ENCODE measurements at regions not wholly inside any gene's neighbourhood (a gene's known extent, or its start where the extent isn't known, plus 50 kb on each side); places are given as distances from the start of the nearest gene placed in this dataset.

DNA sequence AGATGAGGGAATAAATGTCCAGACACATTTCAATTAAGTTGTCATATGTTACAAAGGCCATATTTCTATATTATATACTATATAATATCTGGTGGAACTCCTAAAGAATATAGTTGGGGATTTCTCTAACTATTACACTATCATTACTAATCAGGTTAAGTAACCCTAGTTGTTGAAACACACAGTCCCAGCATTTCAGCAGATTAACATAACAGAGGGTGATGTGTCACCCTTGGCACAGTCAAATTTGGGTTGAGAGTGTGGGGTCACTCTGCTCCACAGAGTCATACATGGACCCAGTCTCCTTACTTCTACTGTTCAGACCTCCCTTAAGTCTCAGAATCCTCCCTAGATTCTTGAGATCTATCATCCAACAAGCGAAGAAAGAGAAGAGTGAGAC, 496.4 kb upstream of the MDFIC2 start:
- DNase-seq (ENCODE audit: low read depth), result no peak
- in situ Hi-C loops (cut with HindIII; ENCODE audit: low pct_unique_long_range_greater_than_20kb, low sequenced_read_pairs), result no loop called here

DNA sequence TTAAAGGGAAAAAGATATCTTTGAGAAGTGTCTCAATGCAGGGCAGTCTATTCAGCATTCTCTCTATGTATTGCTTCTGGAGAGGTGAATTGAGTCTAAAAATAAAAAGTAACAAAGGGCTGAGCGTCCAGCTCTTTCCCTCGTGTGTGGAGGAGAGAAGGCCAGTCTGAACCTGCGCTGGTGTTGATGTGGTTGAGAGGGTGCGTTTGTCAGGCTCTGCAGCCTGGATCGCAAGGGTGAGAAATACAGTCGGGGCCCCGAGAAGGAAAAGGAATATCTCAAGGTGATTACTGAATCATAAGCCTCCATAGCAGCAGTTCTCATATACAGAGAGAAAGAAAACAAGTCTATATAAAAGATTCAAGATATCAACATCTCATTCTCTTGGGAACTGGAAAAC, 494.1 kb upstream of the MDFIC2 start:
- in situ Hi-C loops (cut with HindIII; ENCODE audit: low pct_unique_long_range_greater_than_20kb, low sequenced_read_pairs), result no loop called here

DNA sequence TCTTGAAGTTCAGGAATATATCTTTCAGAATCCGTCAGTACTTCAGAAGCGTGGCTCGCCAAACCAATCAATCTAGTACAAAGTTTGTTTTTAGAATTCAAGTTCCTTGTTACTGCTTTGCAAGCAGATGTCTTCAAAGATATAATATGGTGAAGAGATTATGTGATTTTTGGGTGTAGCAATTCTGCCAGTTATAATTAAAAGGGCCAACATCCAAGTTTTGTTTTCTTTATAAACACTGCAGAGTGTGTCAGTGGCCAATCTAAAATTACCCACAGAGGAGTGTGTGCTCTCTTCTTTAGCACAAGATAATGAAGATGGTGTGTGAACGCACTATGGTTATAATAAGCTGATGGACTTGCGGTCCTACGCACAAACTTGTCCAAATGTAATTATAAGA, 493.6 kb upstream of the MDFIC2 start:
- in situ Hi-C loops (cut with HindIII; ENCODE audit: low pct_unique_long_range_greater_than_20kb, low sequenced_read_pairs), result no loop called here
- DNase-seq (ENCODE audit: low read depth), result no peak

More for the DNA sequence above, 494.1 kb upstream of the MDFIC2 start:
- no peak for DNase-seq (ENCODE audit: low read depth)

DNA sequence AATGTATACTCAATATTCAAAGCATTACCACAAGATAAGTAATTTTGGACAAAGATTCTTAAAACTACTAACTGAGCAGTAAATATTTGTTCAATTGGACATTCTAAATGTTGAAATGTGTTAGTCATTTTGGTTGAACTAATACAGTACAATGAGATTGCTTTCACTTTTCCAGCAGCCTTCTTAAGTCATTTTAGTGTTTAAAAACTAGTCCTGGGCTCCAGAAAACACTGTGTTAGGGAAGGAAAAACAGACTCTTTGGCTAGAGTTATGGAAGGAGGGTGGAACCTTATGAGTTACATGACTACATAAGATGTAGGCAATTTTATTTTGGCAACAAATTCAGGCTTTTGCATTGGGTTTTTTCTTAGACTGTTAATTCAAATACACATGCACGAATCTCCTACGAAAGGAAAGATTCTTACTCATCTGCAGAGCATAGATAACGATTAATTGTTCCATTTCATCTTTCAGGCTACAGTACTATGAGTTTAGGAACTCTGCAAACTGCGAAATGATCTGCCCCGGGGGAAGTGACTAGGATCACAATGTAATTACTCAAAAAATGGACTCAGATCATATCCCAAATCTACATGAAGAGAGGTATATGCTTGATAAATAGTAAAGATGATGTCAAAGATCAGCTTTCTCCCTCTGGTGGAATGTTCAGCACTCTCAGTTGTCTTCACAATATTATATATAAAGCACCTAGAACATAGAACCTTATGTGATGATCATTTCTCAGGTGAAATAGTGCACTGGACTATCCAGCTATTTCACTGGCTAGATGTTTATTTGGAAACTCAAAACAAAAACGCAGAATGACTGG, 492.8 kb upstream of the MDFIC2 start:
- in situ Hi-C loops (cut with HindIII; ENCODE audit: low pct_unique_long_range_greater_than_20kb, low sequenced_read_pairs), result no loop called here
- no peak for DNase-seq (ENCODE audit: low read depth)

DNA sequence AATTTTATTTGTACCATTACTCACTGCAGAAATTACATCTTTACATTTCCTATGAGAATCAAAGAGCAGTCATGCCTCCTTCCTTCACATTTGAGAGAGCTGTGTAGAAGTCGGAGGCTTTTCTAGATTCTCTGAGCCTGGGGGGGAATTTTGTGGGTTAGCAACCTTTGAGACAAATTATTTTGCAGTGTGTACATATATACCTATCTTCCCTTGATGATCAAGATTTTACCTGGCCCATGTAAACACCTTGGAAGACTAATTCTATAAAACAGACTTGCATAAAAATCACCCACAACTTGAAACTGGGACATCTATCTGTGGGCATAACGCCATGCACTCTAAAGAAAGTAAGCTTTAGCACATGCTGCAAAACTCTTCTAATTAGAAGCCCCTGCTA, 491.5 kb upstream of the MDFIC2 start:
- in situ Hi-C loops (cut with HindIII; ENCODE audit: low pct_unique_long_range_greater_than_20kb, low sequenced_read_pairs), result no loop called here
- DNase-seq (ENCODE audit: low read depth), result no peak

DNA sequence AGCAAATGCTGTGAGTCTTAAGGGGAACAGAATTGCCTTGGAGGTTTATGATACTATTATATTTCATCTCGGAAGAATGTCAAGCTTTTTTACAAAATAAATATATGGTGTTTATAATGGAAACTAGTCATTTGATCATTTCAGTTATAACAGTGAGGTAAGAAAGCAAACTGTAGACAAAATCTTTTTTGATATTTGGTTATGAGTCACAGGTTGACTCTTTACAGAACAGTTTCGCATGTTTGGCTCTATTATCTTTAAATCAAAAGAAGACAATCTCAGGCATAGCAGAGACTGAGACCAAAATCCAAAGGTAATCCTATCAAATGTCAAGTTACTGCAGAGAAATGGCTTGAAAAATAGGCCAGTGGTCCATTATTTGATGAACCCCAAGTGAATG, 490.9 kb upstream of the MDFIC2 start:
- in situ Hi-C loops (cut with HindIII; ENCODE audit: low pct_unique_long_range_greater_than_20kb, low sequenced_read_pairs), result no loop called here
- DNase-seq (ENCODE audit: low read depth), result no peak

DNA sequence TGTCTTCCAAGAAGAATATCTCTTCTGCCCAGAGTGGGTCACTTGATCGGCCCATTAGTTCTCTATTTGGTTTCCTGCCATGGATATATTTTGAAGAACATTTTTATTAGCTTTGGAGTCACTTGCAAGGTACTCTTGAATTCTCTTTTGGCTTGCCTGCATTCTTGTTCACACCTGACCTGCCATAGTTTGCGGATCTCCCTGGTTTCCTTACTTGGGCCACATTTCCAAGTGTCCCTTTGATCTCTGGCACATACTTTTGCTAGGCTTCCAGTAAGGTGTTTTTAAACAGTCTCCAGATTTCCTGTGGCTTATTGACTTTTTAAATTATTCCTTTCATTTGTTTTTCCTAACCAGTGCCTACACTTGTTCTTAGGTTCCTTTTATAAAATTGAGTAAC, 488.5 kb upstream of the MDFIC2 start:
- in situ Hi-C loops (cut with HindIII; ENCODE audit: low pct_unique_long_range_greater_than_20kb, low sequenced_read_pairs), result no loop called here

DNA sequence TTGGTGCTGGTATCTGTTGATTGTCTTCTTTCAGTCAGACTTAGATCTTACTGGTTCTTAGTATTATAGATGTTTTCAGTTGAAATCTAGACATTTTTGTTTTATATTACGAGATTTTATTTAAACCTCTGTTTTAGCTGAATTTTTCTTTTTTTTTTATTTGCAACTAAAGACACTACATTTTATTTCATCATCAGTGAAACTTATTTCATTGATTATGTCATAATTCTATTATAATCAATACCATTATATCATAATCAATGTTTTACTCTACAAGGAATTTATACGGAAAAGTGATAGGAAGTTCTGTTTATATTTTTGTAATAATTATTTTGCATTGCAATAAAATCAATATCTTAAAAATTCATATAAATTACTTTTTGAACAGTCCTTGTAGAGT, 477.4 kb upstream of the MDFIC2 start:
- DNase-seq (ENCODE audit: low read depth), result no peak
- in situ Hi-C loops (cut with HindIII; ENCODE audit: low pct_unique_long_range_greater_than_20kb, low sequenced_read_pairs), result no loop called here

More for the DNA sequence above, 488.5 kb upstream of the MDFIC2 start:
- DNase-seq (ENCODE audit: low read depth), result no peak

DNA sequence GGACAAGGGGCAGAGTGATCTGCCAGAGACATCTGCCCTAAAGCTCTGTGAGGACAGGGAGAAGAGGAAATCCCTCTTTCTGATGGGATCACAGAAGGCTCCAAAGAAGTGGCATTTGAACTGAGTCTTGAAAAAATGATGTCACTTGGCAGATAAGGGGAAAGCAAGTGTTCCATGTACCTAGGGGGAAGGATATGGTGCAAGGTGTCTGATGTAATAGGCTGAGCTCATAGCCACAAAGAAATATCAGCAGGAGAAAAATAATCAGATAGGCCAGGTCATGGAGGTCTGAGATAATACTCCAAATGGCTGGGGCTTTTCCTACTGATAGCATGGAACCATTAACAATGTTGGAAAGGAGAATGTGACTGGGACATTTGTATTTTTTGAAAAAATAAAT, 468.4 kb upstream of the MDFIC2 start:
- DNase-seq (ENCODE audit: low read depth), result no peak
- in situ Hi-C loops (cut with HindIII; ENCODE audit: low pct_unique_long_range_greater_than_20kb, low sequenced_read_pairs), result no loop called here

DNA sequence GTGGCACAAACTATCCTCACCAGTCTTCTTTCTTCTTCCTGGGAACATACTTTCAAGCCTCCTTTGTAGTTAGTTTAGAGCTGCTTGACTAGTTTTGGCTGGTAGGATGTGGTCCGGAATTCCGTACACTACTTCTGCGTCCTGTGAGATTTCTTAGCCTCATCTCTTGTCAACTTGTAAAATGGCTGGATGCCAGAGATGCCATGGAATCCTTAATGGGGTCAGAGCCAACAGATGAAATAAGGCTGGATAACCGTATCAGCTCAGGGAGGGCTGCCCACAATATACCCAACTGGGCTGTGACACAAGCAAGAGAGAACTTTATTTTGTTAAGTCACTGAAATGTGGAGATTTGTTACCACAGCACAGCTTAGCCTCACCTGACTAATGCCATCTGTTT, 466.9 kb upstream of the MDFIC2 start:
- no peak for DNase-seq (ENCODE audit: low read depth)
- in situ Hi-C loops (cut with HindIII; ENCODE audit: low pct_unique_long_range_greater_than_20kb, low sequenced_read_pairs), result no loop called here

DNA sequence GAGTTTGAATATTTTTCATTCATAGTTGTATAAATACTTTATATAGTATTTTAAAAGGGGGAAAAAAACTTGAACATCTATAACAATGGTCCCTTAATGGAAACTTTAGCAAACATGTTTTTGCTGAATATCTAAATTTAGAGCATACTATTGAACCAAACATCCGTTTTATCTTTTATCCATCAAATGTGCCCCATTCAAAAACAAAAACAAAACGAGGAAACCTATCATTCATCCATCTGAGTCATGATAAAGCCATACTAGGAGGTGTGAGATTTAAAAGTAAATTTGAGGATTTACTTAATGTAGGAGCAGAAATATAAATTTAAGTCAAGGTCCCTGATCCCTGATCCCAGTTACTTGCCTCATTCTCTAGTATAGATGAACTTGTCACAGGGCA, 463.6 kb upstream of the MDFIC2 start:
- no peak for DNase-seq (ENCODE audit: low read depth)
- in situ Hi-C loops (cut with HindIII; ENCODE audit: low pct_unique_long_range_greater_than_20kb, low sequenced_read_pairs), result no loop called here

DNA sequence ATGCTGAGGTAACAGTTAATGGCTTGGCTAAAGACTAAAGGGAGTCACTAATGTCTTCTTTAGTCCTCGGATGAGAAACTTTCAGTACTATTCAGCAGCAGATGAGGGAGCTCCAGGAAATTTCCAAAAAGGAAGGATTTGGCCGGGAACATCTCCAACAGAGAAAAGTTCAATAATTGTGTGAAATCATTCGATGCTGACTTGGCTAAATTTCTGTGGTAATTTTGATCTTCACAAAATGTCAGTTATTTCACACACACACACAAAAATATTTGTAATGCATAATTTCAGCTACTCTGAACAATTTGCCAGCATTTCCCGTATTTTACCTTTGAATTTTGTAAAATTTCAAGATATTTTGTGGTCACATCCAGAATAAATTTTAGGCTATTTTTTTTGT, 462.8 kb upstream of the MDFIC2 start:
- no peak for DNase-seq (ENCODE audit: low read depth)
- in situ Hi-C loops (cut with HindIII; ENCODE audit: low pct_unique_long_range_greater_than_20kb, low sequenced_read_pairs), result no loop called here

DNA sequence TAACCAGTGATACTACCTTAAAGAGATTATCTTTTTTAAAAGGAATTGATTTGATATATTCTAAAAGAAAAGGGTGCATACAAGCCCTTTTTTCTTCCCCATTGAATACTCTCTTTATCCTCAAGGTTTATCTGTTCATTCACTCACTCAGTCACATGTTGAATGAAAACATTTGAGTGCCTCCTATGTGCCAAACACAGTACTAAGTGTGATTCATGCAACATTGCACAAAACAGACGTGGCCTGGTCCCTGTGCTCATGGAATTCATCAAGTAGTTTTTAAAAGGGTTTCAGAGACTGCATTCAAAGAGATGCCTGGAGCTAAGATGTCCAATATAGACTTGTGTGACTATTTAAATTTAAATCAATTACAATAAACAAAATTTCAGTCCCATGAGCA, 462.2 kb upstream of the MDFIC2 start:
- no peak for DNase-seq (ENCODE audit: low read depth)
- in situ Hi-C loops (cut with HindIII; ENCODE audit: low pct_unique_long_range_greater_than_20kb, low sequenced_read_pairs), result no loop called here

DNA sequence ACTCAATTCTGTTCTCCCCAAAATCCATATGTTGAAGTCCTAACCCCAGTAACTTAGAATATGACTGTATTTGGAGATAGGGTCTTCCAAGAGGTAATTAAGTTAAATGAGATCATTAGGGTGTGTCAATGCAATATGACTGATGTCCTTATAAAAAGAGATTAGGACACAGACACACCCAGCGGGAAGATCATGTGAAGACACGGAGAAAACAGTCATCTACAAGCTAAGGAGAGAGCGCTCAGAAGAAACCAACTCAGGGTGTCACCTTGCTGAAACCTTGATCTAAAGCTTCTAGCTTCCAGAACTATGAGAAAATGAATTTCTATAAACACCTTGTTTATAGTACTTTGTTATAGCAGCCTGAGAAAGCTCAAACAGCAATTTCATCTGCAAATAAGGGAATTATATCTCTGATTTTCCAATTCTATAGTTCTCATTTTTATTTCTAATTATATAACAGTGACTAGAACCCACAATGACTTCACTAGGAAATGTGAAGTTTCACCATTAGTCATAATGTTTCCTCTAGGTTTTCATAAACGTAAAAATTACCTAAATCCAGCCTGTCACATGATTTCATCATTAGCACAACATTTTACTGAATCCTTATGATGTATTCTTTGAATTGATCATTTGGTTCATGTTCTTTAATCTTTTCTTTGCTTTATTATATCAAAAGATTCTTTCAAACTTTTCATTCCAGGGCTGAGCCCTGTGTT, 459.1 kb upstream of the MDFIC2 start:
- DNase-seq (ENCODE audit: low read depth), result no peak
- in situ Hi-C loops (cut with HindIII; ENCODE audit: low pct_unique_long_range_greater_than_20kb, low sequenced_read_pairs), result no loop called here

DNA sequence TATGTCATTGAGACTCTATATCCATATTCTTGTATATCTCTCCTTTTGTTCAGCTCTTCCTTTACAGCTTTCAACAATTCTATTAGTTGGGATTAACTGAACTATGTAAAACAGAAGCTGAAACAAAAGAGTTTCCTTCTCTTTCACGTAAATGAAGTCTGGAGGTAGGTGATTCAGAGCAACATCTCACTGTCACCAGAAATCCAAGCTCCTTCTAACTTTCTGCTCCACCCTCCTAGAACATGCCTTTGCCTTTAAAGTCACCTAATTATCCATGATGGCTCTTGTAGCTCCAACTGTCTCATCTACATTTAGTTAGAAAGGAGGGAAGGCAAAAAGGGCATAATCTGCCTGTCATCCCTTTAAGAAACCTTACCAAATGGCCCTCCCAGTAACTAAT, 458.2 kb upstream of the MDFIC2 start:
- in situ Hi-C loops (cut with HindIII; ENCODE audit: low pct_unique_long_range_greater_than_20kb, low sequenced_read_pairs), result no loop called here
- no peak for DNase-seq (ENCODE audit: low read depth)

DNA sequence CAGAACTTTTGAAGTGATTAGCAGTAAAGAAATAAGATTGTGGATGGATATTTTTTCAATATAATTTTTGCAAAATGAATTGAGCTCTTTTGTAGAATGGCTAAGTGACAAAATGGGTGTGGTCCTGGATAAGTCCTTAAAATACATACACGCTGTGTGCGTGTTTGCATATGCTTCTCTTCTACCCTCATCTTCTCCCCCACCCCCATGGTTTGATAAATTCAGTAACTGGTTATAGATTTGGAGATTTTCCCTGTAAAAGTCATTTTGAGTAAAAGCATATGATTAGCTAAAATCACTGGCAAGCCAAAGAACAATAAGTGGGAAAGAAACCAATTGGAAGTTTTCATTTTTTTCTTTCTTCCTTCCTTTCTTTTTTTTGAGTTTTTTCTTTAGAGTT, 453.9 kb upstream of the MDFIC2 start:
- DNase-seq (ENCODE audit: low read depth), result no peak
- in situ Hi-C loops (cut with HindIII; ENCODE audit: low pct_unique_long_range_greater_than_20kb, low sequenced_read_pairs), result no loop called here

DNA sequence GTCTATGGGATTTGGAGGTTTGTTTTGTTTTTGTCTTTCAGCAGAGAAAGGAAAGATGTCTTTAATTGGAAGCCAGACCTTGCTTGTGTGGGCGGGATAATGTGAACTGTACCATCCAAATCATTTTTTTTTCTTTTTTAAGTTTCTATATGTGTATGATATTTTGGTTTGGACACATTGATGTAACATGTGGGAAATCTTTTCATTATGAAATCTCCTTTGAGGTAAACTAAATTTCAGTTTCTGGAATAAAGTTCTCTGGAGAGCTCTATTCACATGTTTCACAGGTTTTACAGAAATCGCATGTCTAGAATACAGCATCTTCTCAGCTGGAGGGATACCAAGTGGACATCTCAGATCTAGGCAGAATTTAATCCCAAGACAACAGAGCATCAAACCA, 451.5 kb upstream of the MDFIC2 start:
- no peak for DNase-seq (ENCODE audit: low read depth)
- in situ Hi-C loops (cut with HindIII; ENCODE audit: low pct_unique_long_range_greater_than_20kb, low sequenced_read_pairs), result no loop called here

DNA sequence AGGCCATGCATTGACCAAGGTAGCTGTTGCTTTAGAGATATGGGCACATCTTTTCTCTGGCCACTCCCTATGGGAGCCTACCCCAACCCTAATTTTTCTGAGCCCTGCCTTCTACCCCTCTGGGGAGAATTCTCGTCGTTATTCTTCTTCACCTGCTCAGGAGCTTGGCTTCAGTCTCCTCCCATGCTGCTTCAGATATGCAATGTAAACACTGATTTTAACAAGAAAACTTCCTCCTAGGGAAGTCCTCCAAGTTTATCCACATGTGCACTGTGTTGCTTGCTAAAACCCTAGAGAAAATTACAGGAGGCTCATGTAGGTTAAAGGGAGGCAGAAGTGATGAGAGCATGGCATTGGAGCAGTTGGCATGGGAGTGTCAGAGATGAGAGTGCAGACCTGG, 445.2 kb upstream of the MDFIC2 start:
- DNase-seq (ENCODE audit: low read depth), result no peak
- in situ Hi-C loops (cut with HindIII; ENCODE audit: low pct_unique_long_range_greater_than_20kb, low sequenced_read_pairs), result no loop called here

DNA sequence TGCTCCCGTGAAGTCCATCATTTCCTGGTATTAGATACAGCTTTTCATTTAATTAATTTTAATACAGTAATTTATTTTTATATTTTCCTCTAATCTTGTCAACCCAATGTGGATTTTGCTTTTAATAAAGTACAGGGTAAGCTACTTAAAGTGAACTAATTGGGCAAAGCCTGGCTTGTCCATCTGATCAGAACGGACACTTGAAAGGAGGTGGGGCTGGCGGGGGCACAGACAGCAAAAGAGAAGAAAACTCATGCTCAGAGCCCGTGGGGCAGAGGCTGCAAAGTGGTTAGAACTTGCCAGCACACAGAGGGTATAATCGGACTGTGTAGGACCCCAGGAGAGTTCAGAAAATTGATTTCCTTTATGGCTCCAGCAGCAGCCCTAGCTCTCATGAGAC, 443.1 kb upstream of the MDFIC2 start:
- no peak for DNase-seq (ENCODE audit: low read depth)
- in situ Hi-C loops (cut with HindIII; ENCODE audit: low pct_unique_long_range_greater_than_20kb, low sequenced_read_pairs), result no loop called here

DNA sequence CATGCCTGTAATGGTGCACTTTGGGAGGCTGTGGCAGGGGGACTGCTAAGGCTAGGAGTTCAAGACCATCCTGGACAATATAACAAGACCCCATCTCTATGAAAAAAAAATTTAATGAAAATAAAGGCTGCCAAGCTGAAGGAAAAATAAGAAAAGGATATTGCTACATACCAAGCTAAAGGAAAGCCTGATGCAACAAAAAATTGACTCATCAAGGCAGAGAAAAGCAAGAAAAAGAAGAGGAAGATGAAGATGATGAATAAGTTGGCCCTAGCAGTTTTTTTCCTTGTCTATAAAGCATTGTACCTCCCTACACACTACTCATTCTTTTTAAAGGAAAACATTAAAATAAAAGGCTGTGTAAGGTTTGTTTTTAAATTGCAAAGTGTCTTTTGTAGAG, 441.9 kb upstream of the MDFIC2 start:
- in situ Hi-C loops (cut with HindIII; ENCODE audit: low pct_unique_long_range_greater_than_20kb, low sequenced_read_pairs), result no loop called here
- DNase-seq (ENCODE audit: low read depth), result no peak

All from Caki2 (cell line).